Trophoblast cell (in vitro differentiated cells and primary cell): ENCODE measurements at regions not wholly inside any gene's neighbourhood (a gene's known extent, or its start where the extent isn't known, plus 50 kb on each side); places are given as distances from the start of the nearest gene placed in this dataset.

ENCODE experiments used
- DNase-seq, 2 donors: peaks; one replicate each; pipeline ENCODE4 v3.0.0-alpha.2; 2016
- H2AFZ ChIP-seq: 2 replicates; pipeline ENCODE4 v1.6.1; 2013; ENCODE audit warnings: low read length, moderate library complexity, mild to moderate bottlenecking; ENCODE audit not compliant: insufficient read depth, poor library complexity
- H2AK5ac ChIP-seq: 2 replicates; pipeline ENCODE4 v1.6.1; 2013; ENCODE audit warnings: mild to moderate bottlenecking, low read length
- H2BK120ac ChIP-seq: 2 replicates; pipeline ENCODE4 v1.6.1; 2013; ENCODE audit warnings: low read length, mild to moderate bottlenecking, moderate library complexity; ENCODE audit not compliant: insufficient read depth, poor library complexity
- H2BK12ac ChIP-seq: 2 replicates; pipeline ENCODE4 v1.6.1; 2013; ENCODE audit warnings: mild to moderate bottlenecking, low read length, moderate library complexity
- H2BK5ac ChIP-seq: 2 replicates; pipeline ENCODE4 v1.6.1; 2013; ENCODE audit warnings: low read length, low read depth, moderate library complexity, mild to moderate bottlenecking; ENCODE audit not compliant: poor library complexity
- H3K14ac ChIP-seq: 2 replicates; pipeline ENCODE4 v1.6.1; 2013; ENCODE audit warnings: mild to moderate bottlenecking, low read length
- H3K18ac ChIP-seq: 2 replicates; pipeline ENCODE4 v1.6.1; 2013; ENCODE audit warnings: mild to moderate bottlenecking, low read length
- H3K23ac ChIP-seq: 2 replicates; pipeline ENCODE4 v1.6.1; 2013; ENCODE audit warnings: low read length
- H3K27ac ChIP-seq: 2 replicates; pipeline ENCODE4 v1.5.1; 2013; ENCODE audit warnings: low read depth, mild to moderate bottlenecking, inconsistent platforms, low read length, moderate library complexity
- H3K27me3 ChIP-seq: 2 replicates; pipeline ENCODE4 v1.6.1; 2013; ENCODE audit warnings: inconsistent platforms, mild to moderate bottlenecking, low read length, moderate library complexity; ENCODE audit not compliant: insufficient read depth
- H3K36me3 ChIP-seq, 2 experiments: 1 replicate in 1 of 2; 2 replicates in 1 of 2; pipeline ENCODE4 v1.6.1; 2013; ENCODE audit warnings: low read length in 2 of 2, mild to moderate bottlenecking in 2 of 2, moderate library complexity in 1 of 2; ENCODE audit not compliant: insufficient read depth in 2 of 2, control insufficient read depth in 1 of 2
- H3K4ac ChIP-seq: 2 replicates; pipeline ENCODE4 v1.6.1; 2013; ENCODE audit warnings: low read depth, mild to moderate bottlenecking, low read length, moderate library complexity
- H3K4me1 ChIP-seq, 2 experiments: 1 replicate in 1 of 2; 2 replicates in 1 of 2; pipeline ENCODE4 v1.6.1; 2013; ENCODE audit warnings: low read length in 2 of 2, mild to moderate bottlenecking in 2 of 2, moderate library complexity in 1 of 2; ENCODE audit not compliant: insufficient read depth in 2 of 2, control insufficient read depth in 1 of 2
- H3K4me2 ChIP-seq: 2 replicates; pipeline ENCODE4 v1.6.1; 2013; ENCODE audit warnings: inconsistent platforms, mild to moderate bottlenecking, low read length, moderate library complexity
- H3K4me3 ChIP-seq: 2 replicates; pipeline ENCODE4 v1.5.1; 2013; ENCODE audit warnings: mild to moderate bottlenecking, low read depth, low read length, inconsistent platforms
- H3K79me1 ChIP-seq: one replicate; pipeline ENCODE4 v1.6.1; 2013; ENCODE audit warnings: low read length
- H3K79me2 ChIP-seq: 2 replicates; pipeline ENCODE4 v1.6.1; 2013; ENCODE audit warnings: low read length, mild to moderate bottlenecking; ENCODE audit not compliant: control insufficient read depth, insufficient read depth, poor library complexity
- H3K9ac ChIP-seq: 2 replicates; pipeline ENCODE4 v1.6.1; 2013; ENCODE audit warnings: mild to moderate bottlenecking, low read length
- H3K9me3 ChIP-seq: 2 replicates; pipeline ENCODE4 v1.6.1; 2013; ENCODE audit warnings: low read depth, mild to moderate bottlenecking, control low read depth, inconsistent platforms, low read length; ENCODE audit not compliant: insufficient read depth
- H4K12ac ChIP-seq: 2 replicates; pipeline ENCODE4 v1.6.1; 2013; ENCODE audit warnings: low read depth, mild to moderate bottlenecking, low read length, moderate library complexity
- H4K8ac ChIP-seq: 2 replicates; pipeline ENCODE4 v1.6.1; 2013; ENCODE audit warnings: low read depth, mild to moderate bottlenecking, low read length, moderate library complexity
- H4K91ac ChIP-seq: one replicate; pipeline ENCODE4 v1.6.1; 2013; ENCODE audit warnings: low read depth, mild to moderate bottlenecking, low read length, moderate library complexity
- whole genome bisulfite sequencing: extraction: QIAGEN DNeasy Blood & Tissue Kit; methylation state at CpG from one replicate; pipeline ENCODE4 v1.1.7; 2013; ENCODE audit warnings: missing lambda C conversion rate; ENCODE audit not compliant: insufficient read length, insufficient coverage; ENCODE audit errors: extremely low coverage; 5-methylcytosine and 5-hydroxymethylcytosine counted together

- Histone ChIP-seq H3K27ac (no peak overlapping the region), H3K36me3 (no peaks in the 10 kb centered on the region), H3K9ac (no peak overlapping the region), H3K79me1 (no peaks in the 10 kb centered on the region), H3K79me2 (no peaks in the 10 kb centered on the region), H2AFZ (no peak overlapping the region), H3K4me3 (no peak overlapping the region), H2BK12ac (no peak overlapping the region), H4K12ac (no peak overlapping the region), H3K4me2 (no peak overlapping the region), H2BK5ac (no peak overlapping the region), H2BK120ac (no peak overlapping the region), H3K27me3 (no peaks in the 10 kb centered on the region), H3K18ac (no peak overlapping the region), H4K8ac (no peak overlapping the region), H2AK5ac (no peak overlapping the region), H3K4me1 (no peaks in the 10 kb centered on the region), H4K91ac (no peak overlapping the region), H3K23ac (no peak overlapping the region), H3K9me3 (no peaks in the 10 kb centered on the region), H3K14ac (no peak overlapping the region), H3K4ac (no peak overlapping the region)
- DNase-seq = no peak
- no CpG with 5 or more reads among the region's 5 CpGs for WGBS
Observed at GRCh38 chr16:13568803-13569202, 351.2 kb upstream of the ERCC4 start.

- H3K4me2 ChIP-seq = no peak overlapping the region
- H3K4me1 ChIP-seq = no peaks in the 10 kb centered on the region
- WGBS = no CpG with 5 or more reads among the region's 4 CpGs
- no peaks in the 10 kb centered on the region for H3K9me3 ChIP-seq
- H4K12ac ChIP-seq = no peak overlapping the region
- H3K14ac ChIP-seq = no peak overlapping the region
- no peaks in the 10 kb centered on the region for H3K27me3 ChIP-seq
- no peaks in the 10 kb centered on the region for H3K79me1 ChIP-seq
- no peak overlapping the region for H2BK5ac ChIP-seq
- H3K18ac ChIP-seq = no peak overlapping the region
- DNase-seq = no peak
- no peak overlapping the region for H3K23ac ChIP-seq
- no peak overlapping the region for H3K4ac ChIP-seq
- H3K79me2 ChIP-seq = no peaks in the 10 kb centered on the region
- no peak overlapping the region for H2BK120ac ChIP-seq
- H4K8ac ChIP-seq = no peak overlapping the region
- H2AFZ ChIP-seq = no peak overlapping the region
- no peak overlapping the region for H3K9ac ChIP-seq
- H2BK12ac ChIP-seq = no peak overlapping the region
- H3K4me3 ChIP-seq = no peak overlapping the region
- no peak overlapping the region for H4K91ac ChIP-seq
- no peaks in the 10 kb centered on the region for H3K36me3 ChIP-seq
- no peak overlapping the region for H2AK5ac ChIP-seq
- no peak overlapping the region for H3K27ac ChIP-seq
Observed at GRCh38 chr16:13569986-13570385, 350.0 kb upstream of the ERCC4 start.

GRCh38 chr16:13571036-13571435, 348.9 kb upstream of the ERCC4 start:
- Histone ChIP-seq H3K79me2 (no peaks in the 10 kb centered on the region), H4K8ac (no peak overlapping the region), H3K79me1 (no peaks in the 10 kb centered on the region), H3K36me3 (no peaks in the 10 kb centered on the region), H3K9me3 (no peaks in the 10 kb centered on the region), H3K23ac (no peak overlapping the region), H3K27me3 (no peaks in the 10 kb centered on the region), H3K27ac (no peak overlapping the region), H3K4me1 (no peaks in the 10 kb centered on the region), H4K12ac (no peak overlapping the region), H2BK12ac (no peak overlapping the region), H3K4me3 (no peak overlapping the region), H3K18ac (no peak overlapping the region), H2AFZ (no peak overlapping the region), H2AK5ac (no peak overlapping the region), H4K91ac (no peak overlapping the region), H2BK5ac (no peak overlapping the region), H3K14ac (no peak overlapping the region), H3K4me2 (no peak overlapping the region), H3K4ac (no peak overlapping the region), H3K9ac (no peak overlapping the region), H2BK120ac (no peak overlapping the region)
- no CpG with 5 or more reads among the region's 7 CpGs for WGBS
- DNase-seq = no peak

- H3K9me3 ChIP-seq = no peaks in the 10 kb centered on the region
- H3K27me3 ChIP-seq = no peaks in the 10 kb centered on the region
- H3K14ac ChIP-seq = no peak overlapping the region
- H2BK120ac ChIP-seq = no peak overlapping the region
- no CpG with 5 or more reads among the region's 3 CpGs for WGBS
- no peaks in the 10 kb centered on the region for H3K79me1 ChIP-seq
- no peak overlapping the region for H4K12ac ChIP-seq
- no peak overlapping the region for H4K8ac ChIP-seq
- H3K79me2 ChIP-seq = no peaks in the 10 kb centered on the region
- no peak for DNase-seq
- H3K23ac ChIP-seq = no peak overlapping the region
- H3K27ac ChIP-seq = no peak overlapping the region
- H2BK12ac ChIP-seq = no peak overlapping the region
- H3K36me3 ChIP-seq = no peaks in the 10 kb centered on the region
- H3K4me2 ChIP-seq = no peak overlapping the region
- no peak overlapping the region for H3K4ac ChIP-seq
- H3K4me1 ChIP-seq = no peaks in the 10 kb centered on the region
- no peak overlapping the region for H3K18ac ChIP-seq
- H3K4me3 ChIP-seq = no peak overlapping the region
- H2AK5ac ChIP-seq = no peak overlapping the region
- H3K9ac ChIP-seq = no peak overlapping the region
- no peak overlapping the region for H4K91ac ChIP-seq
- H2AFZ ChIP-seq = no peak overlapping the region
- no peak overlapping the region for H2BK5ac ChIP-seq
Observed at GRCh38 chr16:13573903-13574302, 346.1 kb upstream of the ERCC4 start.
